GM23338 (cell line): ENCODE measurements at regions not wholly inside any gene's neighbourhood (a gene's known extent, or its start where the extent isn't known, plus 50 kb on each side); places are given as distances from the start of the nearest gene placed in this dataset.
A peak's percentile ranks its signal among the peaks of the same experiment; 100 is the strongest.

Experiments used
- CREB1 ChIP-seq: fragments of 250-450 bp; sonication (Bioruptor Pico); IDR thresholded peaks from 2 replicates; pipeline ENCODE4 v1.5.0; 2020; ENCODE audit warnings: low read depth, mild to moderate bottlenecking, moderate library complexity
- CTCF ChIP-seq, 2 experiments: fragments of 200-600 bp in 1 of 2; sonication (generic) in 1 of 2; conservative IDR thresholded peaks; 2 replicates each; pipeline versions ENCODE4 v1.5.1 to v1.6.1; 2016 to 2017; ENCODE audit warnings: antibody characterized with exemption in 2 of 2, low read depth in 2 of 2, mild to moderate bottlenecking in 2 of 2, moderate library complexity in 1 of 2
- EZH2 ChIP-seq: fragments of 200-600 bp; sonication (generic); IDR thresholded peaks from one replicate; pipeline ENCODE4 v1.8.0; 2017; ENCODE audit warnings: antibody characterized with exemption, mild to moderate bottlenecking, low read depth; ENCODE audit not compliant: unreplicated experiment
- EZH2phosphoT487 ChIP-seq: fragments of 200-600 bp; sonication (generic); IDR thresholded peaks from one replicate; pipeline ENCODE4 v1.8.1; 2018; ENCODE audit warnings: antibody characterized with exemption; ENCODE audit not compliant: unreplicated experiment
- JUNB ChIP-seq: IDR thresholded peaks from one replicate; pipeline ENCODE4 v1.6.1; 2016; ENCODE audit warnings: antibody characterized with exemption; ENCODE audit not compliant: unreplicated experiment
- NANOG ChIP-seq: IDR thresholded peaks from 2 replicates; pipeline ENCODE4 v1.6.1; 2016; ENCODE audit warnings: antibody characterized with exemption, borderline replicate concordance
- POLR2AphosphoS5 ChIP-seq: IDR thresholded peaks from 2 replicates; pipeline ENCODE4 v1.6.1; 2016; ENCODE audit warnings: antibody characterized with exemption, low read depth
- STAT1 ChIP-seq: IDR thresholded peaks from one replicate; pipeline ENCODE4 v1.6.1; 2016; ENCODE audit warnings: antibody characterized with exemption; ENCODE audit not compliant: unreplicated experiment
- ZNF114 ChIP-seq: fragments of 250-450 bp; sonication (Bioruptor Pico); IDR thresholded peaks from 2 replicates; pipeline ENCODE4 v1.5.0; 2020; ENCODE audit warnings: mild to moderate bottlenecking, moderate library complexity
- ZNF331 ChIP-seq: fragments of 250-450 bp; sonication (Bioruptor Pico); IDR thresholded peaks from 2 replicates; pipeline ENCODE4 v1.5.0; 2020; ENCODE audit warnings: low read depth, mild to moderate bottlenecking, moderate library complexity
- TF ChIP-seq, protein P1 (sequence below): IDR thresholded peaks from one replicate; pipeline ENCODE4 v1.6.1; 2018; ENCODE audit warnings: antibody characterized with exemption; ENCODE audit not compliant: unreplicated experiment
- TF ChIP-seq, protein P2 (sequence below): IDR thresholded peaks from 2 replicates; pipeline ENCODE4 v1.6.1; 2016; ENCODE audit warnings: antibody characterized with exemption
- TF ChIP-seq, protein P3 (sequence below): fragments of 250-450 bp; sonication (Bioruptor Pico); IDR thresholded peaks from 2 replicates; pipeline ENCODE4 v1.5.0; 2020; ENCODE audit warnings: mild to moderate bottlenecking, moderate library complexity

DNA sequence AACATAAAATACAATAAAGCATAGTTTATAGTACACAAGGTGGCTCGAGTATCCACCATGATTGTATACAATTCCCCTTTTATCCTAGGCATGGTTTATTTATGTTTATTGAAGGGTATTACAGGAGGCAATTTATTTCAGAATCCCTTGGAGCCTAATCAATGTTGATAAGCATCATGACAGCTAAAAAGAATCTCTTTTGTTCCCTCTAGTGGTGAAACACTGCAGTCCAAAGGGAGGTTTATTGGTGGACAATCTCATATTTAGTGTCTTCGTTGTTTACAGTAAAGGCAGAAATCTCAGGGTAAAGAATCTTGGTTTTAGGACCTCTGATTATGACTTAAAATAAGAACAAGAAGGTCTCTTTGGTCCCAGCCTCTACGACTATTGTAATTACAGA, 1712.5 kb downstream of the C4orf33 start:
- no peak for TF ChIP-seq JUNB
- peak; percentile 75 to 80 for TF ChIP-seq CTCF (conservative IDR thresholded peaks at IDR 0.05; ENCODE audit: low read depth in 2 of 2)
- TF ChIP-seq EZH2phosphoT487: no peak
- TF ChIP-seq EZH2: no peak
- no peak for TF ChIP-seq CREB1
- no peak for TF ChIP-seq POLR2AphosphoS5
- TF ChIP-seq, protein P1, sequence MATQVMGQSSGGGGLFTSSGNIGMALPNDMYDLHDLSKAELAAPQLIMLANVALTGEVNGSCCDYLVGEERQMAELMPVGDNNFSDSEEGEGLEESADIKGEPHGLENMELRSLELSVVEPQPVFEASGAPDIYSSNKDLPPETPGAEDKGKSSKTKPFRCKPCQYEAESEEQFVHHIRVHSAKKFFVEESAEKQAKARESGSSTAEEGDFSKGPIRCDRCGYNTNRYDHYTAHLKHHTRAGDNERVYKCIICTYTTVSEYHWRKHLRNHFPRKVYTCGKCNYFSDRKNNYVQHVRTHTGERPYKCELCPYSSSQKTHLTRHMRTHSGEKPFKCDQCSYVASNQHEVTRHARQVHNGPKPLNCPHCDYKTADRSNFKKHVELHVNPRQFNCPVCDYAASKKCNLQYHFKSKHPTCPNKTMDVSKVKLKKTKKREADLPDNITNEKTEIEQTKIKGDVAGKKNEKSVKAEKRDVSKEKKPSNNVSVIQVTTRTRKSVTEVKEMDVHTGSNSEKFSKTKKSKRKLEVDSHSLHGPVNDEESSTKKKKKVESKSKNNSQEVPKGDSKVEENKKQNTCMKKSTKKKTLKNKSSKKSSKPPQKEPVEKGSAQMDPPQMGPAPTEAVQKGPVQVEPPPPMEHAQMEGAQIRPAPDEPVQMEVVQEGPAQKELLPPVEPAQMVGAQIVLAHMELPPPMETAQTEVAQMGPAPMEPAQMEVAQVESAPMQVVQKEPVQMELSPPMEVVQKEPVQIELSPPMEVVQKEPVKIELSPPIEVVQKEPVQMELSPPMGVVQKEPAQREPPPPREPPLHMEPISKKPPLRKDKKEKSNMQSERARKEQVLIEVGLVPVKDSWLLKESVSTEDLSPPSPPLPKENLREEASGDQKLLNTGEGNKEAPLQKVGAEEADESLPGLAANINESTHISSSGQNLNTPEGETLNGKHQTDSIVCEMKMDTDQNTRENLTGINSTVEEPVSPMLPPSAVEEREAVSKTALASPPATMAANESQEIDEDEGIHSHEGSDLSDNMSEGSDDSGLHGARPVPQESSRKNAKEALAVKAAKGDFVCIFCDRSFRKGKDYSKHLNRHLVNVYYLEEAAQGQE: no peak
- TF ChIP-seq, protein P2, sequence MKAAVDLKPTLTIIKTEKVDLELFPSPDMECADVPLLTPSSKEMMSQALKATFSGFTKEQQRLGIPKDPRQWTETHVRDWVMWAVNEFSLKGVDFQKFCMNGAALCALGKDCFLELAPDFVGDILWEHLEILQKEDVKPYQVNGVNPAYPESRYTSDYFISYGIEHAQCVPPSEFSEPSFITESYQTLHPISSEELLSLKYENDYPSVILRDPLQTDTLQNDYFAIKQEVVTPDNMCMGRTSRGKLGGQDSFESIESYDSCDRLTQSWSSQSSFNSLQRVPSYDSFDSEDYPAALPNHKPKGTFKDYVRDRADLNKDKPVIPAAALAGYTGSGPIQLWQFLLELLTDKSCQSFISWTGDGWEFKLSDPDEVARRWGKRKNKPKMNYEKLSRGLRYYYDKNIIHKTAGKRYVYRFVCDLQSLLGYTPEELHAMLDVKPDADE: no peak
- TF ChIP-seq NANOG: no peak
- no peak for TF ChIP-seq STAT1
- TF ChIP-seq, protein P3, sequence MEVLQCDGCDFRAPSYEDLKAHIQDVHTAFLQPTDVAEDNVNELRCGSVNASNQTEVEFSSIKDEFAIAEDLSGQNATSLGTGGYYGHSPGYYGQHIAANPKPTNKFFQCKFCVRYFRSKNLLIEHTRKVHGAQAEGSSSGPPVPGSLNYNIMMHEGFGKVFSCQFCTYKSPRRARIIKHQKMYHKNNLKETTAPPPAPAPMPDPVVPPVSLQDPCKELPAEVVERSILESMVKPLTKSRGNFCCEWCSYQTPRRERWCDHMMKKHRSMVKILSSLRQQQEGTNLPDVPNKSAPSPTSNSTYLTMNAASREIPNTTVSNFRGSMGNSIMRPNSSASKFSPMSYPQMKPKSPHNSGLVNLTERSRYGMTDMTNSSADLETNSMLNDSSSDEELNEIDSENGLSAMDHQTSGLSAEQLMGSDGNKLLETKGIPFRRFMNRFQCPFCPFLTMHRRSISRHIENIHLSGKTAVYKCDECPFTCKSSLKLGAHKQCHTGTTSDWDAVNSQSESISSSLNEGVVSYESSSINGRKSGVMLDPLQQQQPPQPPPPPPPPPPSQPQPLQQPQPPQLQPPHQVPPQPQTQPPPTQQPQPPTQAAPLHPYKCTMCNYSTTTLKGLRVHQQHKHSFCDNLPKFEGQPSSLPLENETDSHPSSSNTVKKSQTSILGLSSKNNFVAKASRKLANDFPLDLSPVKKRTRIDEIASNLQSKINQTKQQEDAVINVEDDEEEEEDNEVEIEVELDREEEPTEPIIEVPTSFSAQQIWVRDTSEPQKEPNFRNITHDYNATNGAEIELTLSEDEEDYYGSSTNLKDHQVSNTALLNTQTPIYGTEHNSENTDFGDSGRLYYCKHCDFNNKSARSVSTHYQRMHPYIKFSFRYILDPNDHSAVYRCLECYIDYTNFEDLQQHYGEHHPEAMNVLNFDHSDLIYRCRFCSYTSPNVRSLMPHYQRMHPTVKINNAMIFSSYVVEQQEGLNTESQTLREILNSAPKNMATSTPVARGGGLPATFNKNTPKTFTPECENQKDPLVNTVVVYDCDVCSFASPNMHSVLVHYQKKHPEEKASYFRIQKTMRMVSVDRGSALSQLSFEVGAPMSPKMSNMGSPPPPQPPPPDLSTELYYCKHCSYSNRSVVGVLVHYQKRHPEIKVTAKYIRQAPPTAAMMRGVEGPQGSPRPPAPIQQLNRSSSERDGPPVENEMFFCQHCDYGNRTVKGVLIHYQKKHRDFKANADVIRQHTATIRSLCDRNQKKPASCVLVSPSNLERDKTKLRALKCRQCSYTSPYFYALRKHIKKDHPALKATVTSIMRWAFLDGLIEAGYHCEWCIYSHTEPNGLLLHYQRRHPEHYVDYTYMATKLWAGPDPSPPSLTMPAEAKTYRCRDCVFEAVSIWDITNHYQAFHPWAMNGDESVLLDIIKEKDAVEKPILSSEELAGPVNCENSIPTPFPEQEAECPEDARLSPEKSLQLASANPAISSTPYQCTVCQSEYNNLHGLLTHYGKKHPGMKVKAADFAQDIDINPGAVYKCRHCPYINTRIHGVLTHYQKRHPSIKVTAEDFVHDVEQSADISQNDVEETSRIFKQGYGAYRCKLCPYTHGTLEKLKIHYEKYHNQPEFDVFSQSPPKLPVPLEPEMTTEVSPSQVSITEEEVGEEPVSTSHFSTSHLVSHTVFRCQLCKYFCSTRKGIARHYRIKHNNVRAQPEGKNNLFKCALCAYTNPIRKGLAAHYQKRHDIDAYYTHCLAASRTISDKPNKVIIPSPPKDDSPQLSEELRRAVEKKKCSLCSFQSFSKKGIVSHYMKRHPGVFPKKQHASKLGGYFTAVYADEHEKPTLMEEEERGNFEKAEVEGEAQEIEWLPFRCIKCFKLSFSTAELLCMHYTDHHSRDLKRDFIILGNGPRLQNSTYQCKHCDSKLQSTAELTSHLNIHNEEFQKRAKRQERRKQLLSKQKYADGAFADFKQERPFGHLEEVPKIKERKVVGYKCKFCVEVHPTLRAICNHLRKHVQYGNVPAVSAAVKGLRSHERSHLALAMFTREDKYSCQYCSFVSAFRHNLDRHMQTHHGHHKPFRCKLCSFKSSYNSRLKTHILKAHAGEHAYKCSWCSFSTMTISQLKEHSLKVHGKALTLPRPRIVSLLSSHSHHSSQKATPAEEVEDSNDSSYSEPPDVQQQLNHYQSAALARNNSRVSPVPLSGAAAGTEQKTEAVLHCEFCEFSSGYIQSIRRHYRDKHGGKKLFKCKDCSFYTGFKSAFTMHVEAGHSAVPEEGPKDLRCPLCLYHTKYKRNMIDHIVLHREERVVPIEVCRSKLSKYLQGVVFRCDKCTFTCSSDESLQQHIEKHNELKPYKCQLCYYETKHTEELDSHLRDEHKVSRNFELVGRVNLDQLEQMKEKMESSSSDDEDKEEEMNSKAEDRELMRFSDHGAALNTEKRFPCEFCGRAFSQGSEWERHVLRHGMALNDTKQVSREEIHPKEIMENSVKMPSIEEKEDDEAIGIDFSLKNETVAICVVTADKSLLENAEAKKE (CRISPR knock-in tag): no peak
- no peak for TF ChIP-seq ZNF331 (CRISPR knock-in tag)
- no peak for TF ChIP-seq ZNF114 (CRISPR knock-in tag)
